ENCODE measurements at regions not wholly inside any gene's neighbourhood (a gene's known extent, or its start where the extent isn't known, plus 50 kb on each side); places are given as distances from the start of the nearest gene placed in this dataset.

DNA sequence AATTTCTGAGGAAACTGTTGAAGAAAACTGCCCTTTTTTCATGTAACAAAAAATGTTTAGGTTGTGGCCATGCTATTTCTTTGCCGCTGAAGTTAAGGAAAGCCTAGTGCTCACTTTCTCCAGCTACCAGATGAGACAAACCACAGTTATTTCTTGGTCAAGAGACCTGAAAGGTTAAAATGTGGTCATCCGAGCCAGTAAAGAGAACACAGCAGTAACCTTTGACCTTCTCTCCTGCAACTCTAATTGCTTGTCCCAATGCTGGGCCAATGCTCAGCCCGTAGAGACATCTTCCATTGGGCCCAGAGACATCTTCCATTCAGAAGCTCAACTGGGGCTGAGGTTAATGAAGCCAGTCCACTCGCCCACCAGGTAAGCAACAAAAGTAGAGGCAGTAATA, 109.8 kb upstream of the CPSF6 start:
- TF ChIP-seq, protein P1, sequence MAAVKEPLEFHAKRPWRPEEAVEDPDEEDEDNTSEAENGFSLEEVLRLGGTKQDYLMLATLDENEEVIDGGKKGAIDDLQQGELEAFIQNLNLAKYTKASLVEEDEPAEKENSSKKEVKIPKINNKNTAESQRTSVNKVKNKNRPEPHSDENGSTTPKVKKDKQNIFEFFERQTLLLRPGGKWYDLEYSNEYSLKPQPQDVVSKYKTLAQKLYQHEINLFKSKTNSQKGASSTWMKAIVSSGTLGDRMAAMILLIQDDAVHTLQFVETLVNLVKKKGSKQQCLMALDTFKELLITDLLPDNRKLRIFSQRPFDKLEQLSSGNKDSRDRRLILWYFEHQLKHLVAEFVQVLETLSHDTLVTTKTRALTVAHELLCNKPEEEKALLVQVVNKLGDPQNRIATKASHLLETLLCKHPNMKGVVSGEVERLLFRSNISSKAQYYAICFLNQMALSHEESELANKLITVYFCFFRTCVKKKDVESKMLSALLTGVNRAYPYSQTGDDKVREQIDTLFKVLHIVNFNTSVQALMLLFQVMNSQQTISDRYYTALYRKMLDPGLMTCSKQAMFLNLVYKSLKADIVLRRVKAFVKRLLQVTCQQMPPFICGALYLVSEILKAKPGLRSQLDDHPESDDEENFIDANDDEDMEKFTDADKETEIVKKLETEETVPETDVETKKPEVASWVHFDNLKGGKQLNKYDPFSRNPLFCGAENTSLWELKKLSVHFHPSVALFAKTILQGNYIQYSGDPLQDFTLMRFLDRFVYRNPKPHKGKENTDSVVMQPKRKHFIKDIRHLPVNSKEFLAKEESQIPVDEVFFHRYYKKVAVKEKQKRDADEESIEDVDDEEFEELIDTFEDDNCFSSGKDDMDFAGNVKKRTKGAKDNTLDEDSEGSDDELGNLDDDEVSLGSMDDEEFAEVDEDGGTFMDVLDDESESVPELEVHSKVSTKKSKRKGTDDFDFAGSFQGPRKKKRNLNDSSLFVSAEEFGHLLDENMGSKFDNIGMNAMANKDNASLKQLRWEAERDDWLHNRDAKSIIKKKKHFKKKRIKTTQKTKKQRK (IDR thresholded peaks at IDR 0.05; ENCODE audit: low read depth, low read length), result no peak
- TF ChIP-seq, protein P2, sequence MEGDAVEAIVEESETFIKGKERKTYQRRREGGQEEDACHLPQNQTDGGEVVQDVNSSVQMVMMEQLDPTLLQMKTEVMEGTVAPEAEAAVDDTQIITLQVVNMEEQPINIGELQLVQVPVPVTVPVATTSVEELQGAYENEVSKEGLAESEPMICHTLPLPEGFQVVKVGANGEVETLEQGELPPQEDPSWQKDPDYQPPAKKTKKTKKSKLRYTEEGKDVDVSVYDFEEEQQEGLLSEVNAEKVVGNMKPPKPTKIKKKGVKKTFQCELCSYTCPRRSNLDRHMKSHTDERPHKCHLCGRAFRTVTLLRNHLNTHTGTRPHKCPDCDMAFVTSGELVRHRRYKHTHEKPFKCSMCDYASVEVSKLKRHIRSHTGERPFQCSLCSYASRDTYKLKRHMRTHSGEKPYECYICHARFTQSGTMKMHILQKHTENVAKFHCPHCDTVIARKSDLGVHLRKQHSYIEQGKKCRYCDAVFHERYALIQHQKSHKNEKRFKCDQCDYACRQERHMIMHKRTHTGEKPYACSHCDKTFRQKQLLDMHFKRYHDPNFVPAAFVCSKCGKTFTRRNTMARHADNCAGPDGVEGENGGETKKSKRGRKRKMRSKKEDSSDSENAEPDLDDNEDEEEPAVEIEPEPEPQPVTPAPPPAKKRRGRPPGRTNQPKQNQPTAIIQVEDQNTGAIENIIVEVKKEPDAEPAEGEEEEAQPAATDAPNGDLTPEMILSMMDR (IDR thresholded peaks at IDR 0.05 in 2 of 3, conservative IDR thresholded peaks at IDR 0.05 in 1 of 3; ENCODE audit: control insufficient read depth in 2 of 3, extremely low read depth in 1 of 3, insufficient read depth in 1 of 3, low read depth in 3 of 3, low read length in 3 of 3), result no peak
- TF ChIP-seq USF1 (IDR thresholded peaks at IDR 0.05; ENCODE audit: borderline replicate concordance, extremely low read length, insufficient read depth, low read depth, low read length), result no peak
- TF ChIP-seq NFYB (IDR thresholded peaks at IDR 0.05; ENCODE audit: insufficient read depth, low read depth, low read length), result no peak
- TF ChIP-seq REST (IDR thresholded peaks at IDR 0.05; ENCODE audit: low read depth, low read length), result no peak
- no peak for TF ChIP-seq SP1 (IDR thresholded peaks at IDR 0.05; ENCODE audit: low read depth, low read length)
- TF ChIP-seq E4F1 (IDR thresholded peaks at IDR 0.05; ENCODE audit: borderline replicate concordance, partially characterized antibody), result no peak
- TF ChIP-seq RCOR1 (conservative IDR thresholded peaks at IDR 0.05; ENCODE audit: low read depth, low read length), result no peak
